Fibroblast of lung (primary cell): ENCODE measurements at regions not wholly inside any gene's neighbourhood (a gene's known extent, or its start where the extent isn't known, plus 50 kb on each side); places are given as distances from the start of the nearest gene placed in this dataset.

ENCODE experiments used
- EZH2 ChIP-seq: IDR thresholded peaks from 2 replicates; pipeline ENCODE4 v1.5.1; 2012; ENCODE audit warnings: low read length, control low read depth, mild to moderate bottlenecking; ENCODE audit errors: missing control alignments
- TF ChIP-seq, protein P1 (sequence below), 2 donors: IDR thresholded peaks in 1 of 2; conservative IDR thresholded peaks in 1 of 2; 1 replicate in 1 of 2; 2 replicates in 1 of 2; pipeline ENCODE4 v1.5.1; 2011 to 2012; ENCODE audit warnings: low read length in 2 of 2, control low read depth in 1 of 2, inconsistent platforms in 1 of 2, low read depth in 1 of 2, mild to moderate bottlenecking in 1 of 2

DNA sequence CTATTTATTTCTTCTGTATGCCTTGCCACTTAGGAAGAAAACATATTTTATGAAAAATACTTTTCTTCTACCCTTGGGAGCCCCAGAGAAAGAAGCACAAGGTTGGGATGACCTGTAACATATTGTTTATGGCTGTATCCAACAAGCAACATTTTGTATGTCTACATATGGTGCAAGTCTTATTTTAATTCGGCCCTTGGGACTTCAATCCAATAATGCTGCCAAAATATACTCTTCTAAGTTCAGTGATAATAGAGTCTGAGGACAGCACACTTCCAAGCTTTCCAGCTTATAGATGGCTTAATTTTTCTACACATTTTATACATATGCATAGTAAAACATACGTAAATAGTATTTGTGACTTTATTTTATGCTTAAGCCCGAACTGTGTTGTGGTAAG lies 318.5 kb upstream of the SEMA3A start:
- TF ChIP-seq EZH2: no peak
- TF ChIP-seq, protein P1, sequence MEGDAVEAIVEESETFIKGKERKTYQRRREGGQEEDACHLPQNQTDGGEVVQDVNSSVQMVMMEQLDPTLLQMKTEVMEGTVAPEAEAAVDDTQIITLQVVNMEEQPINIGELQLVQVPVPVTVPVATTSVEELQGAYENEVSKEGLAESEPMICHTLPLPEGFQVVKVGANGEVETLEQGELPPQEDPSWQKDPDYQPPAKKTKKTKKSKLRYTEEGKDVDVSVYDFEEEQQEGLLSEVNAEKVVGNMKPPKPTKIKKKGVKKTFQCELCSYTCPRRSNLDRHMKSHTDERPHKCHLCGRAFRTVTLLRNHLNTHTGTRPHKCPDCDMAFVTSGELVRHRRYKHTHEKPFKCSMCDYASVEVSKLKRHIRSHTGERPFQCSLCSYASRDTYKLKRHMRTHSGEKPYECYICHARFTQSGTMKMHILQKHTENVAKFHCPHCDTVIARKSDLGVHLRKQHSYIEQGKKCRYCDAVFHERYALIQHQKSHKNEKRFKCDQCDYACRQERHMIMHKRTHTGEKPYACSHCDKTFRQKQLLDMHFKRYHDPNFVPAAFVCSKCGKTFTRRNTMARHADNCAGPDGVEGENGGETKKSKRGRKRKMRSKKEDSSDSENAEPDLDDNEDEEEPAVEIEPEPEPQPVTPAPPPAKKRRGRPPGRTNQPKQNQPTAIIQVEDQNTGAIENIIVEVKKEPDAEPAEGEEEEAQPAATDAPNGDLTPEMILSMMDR (conservative IDR thresholded peaks at IDR 0.05 in 1 of 2, IDR thresholded peaks at IDR 0.05 in 1 of 2; ENCODE audit: low read depth in 1 of 2, low read length in 2 of 2): no peak
